HepG2 (cell line): ENCODE measurements at regions not wholly inside any gene's neighbourhood (a gene's known extent, or its start where the extent isn't known, plus 50 kb on each side); places are given as distances from the start of the nearest gene placed in this dataset.
A peak's percentile ranks its signal among the peaks of the same experiment; 100 is the strongest.
"Not testable (repeated sequence)": the region's sequence is repeated elsewhere in the genome, so short reads cannot be mapped to it uniquely, and the experiment has no call there.

ENCODE experiments used
- ARNTL ChIP-seq: sonication (generic); formaldehyde crosslinking; IDR thresholded peaks from 2 replicates; pipeline ENCODE4 v1.4.0; 2020; ENCODE audit warnings: mild to moderate bottlenecking, missing genetic modification reagents
- BRD4 ChIP-seq: sonication (generic); formaldehyde crosslinking; IDR thresholded peaks from 2 replicates; pipeline ENCODE4 v1.4.0; 2020; ENCODE audit warnings: missing genetic modification reagents
- DDIT3 ChIP-seq: sonication (generic); formaldehyde crosslinking; IDR thresholded peaks from 2 replicates; pipeline ENCODE4 v1.4.0; 2020; ENCODE audit warnings: mild to moderate bottlenecking, missing genetic modification reagents
- FOXK2 ChIP-seq: fragments of 450-650 bp; IDR thresholded peaks from 2 replicates; pipeline ENCODE4 v1.6.1; 2016
- FOXO1 ChIP-seq: sonication (generic); formaldehyde crosslinking; IDR thresholded peaks from 2 replicates; pipeline ENCODE4 v1.4.0; 2020; ENCODE audit warnings: missing genetic modification reagents
- FOXP1 ChIP-seq, 2 experiments: fragments of 450-650 bp in 1 of 2; IDR thresholded peaks; 2 replicates each; pipeline ENCODE4 v1.6.1; 2017 to 2018; ENCODE audit warnings: antibody characterized with exemption in 1 of 2
- IRF2 ChIP-seq: IDR thresholded peaks from 2 replicates; pipeline ENCODE4 v1.6.1; 2018; ENCODE audit warnings: missing genetic modification reagents, missing compliant biosample characterization
- IRF9 ChIP-seq: sonication (generic); formaldehyde crosslinking; IDR thresholded peaks from 2 replicates; pipeline ENCODE4 v1.8.0; 2022; ENCODE audit warnings: missing genetic modification reagents, mild to moderate bottlenecking, borderline replicate concordance
- MAX ChIP-seq: IDR thresholded peaks from 2 replicates; pipeline ENCODE4 v1.6.1; 2012; ENCODE audit warnings: inconsistent platforms
- RXRA ChIP-seq: sonication (generic); formaldehyde crosslinking; IDR thresholded peaks from 2 replicates; pipeline ENCODE4 v1.5.1; 2020; ENCODE audit warnings: missing genetic modification reagents
- TARDBP ChIP-seq: sonication (generic); formaldehyde crosslinking; IDR thresholded peaks from 2 replicates; pipeline ENCODE4 v1.8.0; 2022; ENCODE audit warnings: mild to moderate bottlenecking, missing genetic modification reagents
- TEAD3 ChIP-seq: optimal IDR thresholded peaks from 2 replicates; pipeline ENCODE3; 2016; ENCODE audit warnings: borderline replicate concordance
- ZBTB3 ChIP-seq: sonication (generic); formaldehyde crosslinking; IDR thresholded peaks from 2 replicates; pipeline ENCODE4 v1.4.0; 2020; ENCODE audit warnings: low read depth, mild to moderate bottlenecking, moderate library complexity, missing genetic modification reagents, borderline replicate concordance
- ZFP36L1 ChIP-seq: sonication (generic); formaldehyde crosslinking; IDR thresholded peaks from 2 replicates; pipeline ENCODE4 v1.8.0; 2022; ENCODE audit warnings: mild to moderate bottlenecking, missing genetic modification reagents, moderate library complexity
- ZNF343 ChIP-seq: sonication (generic); formaldehyde crosslinking; IDR thresholded peaks from 2 replicates; pipeline ENCODE4 v1.4.0; 2020; ENCODE audit warnings: mild to moderate bottlenecking, missing genetic modification reagents
- ZNF574 ChIP-seq: sonication (generic); formaldehyde crosslinking; IDR thresholded peaks from 2 replicates; pipeline ENCODE4 v1.4.0; 2020; ENCODE audit warnings: missing genetic modification reagents
- ZNF609 ChIP-seq: sonication (generic); formaldehyde crosslinking; IDR thresholded peaks from 2 replicates; pipeline ENCODE4 v1.4.0; 2020; ENCODE audit warnings: mild to moderate bottlenecking, missing genetic modification reagents, borderline replicate concordance
- ZNF790 ChIP-seq: sonication (generic); formaldehyde crosslinking; IDR thresholded peaks from 2 replicates; pipeline ENCODE4 v1.8.0; 2022; ENCODE audit warnings: missing genetic modification reagents, mild to moderate bottlenecking, borderline replicate concordance
- ZNF878 ChIP-seq: sonication (generic); formaldehyde crosslinking; IDR thresholded peaks from 2 replicates; pipeline ENCODE4 v1.8.1; 2023; ENCODE audit warnings: mild to moderate bottlenecking, missing genetic modification reagents, moderate library complexity
- ZSCAN21 ChIP-seq: sonication (generic); formaldehyde crosslinking; IDR thresholded peaks from 2 replicates; pipeline ENCODE4 v1.8.0; 2022; ENCODE audit warnings: mild to moderate bottlenecking, missing genetic modification reagents, moderate library complexity, borderline replicate concordance
- ZZZ3 ChIP-seq: sonication (generic); formaldehyde crosslinking; IDR thresholded peaks from 2 replicates; pipeline ENCODE4 v1.4.0; 2020; ENCODE audit warnings: missing genetic modification reagents, mild to moderate bottlenecking, borderline replicate concordance

GRCh38 chr1:86805898-86806519 lies 101.6 kb downstream of the SH3GLB1 start (continued):
- TF ChIP-seq TEAD3 (CRISPR knock-in tag) (peak; percentile 69), ZNF574 (CRISPR knock-in tag) (peak; percentile 79), ZFP36L1 (CRISPR knock-in tag) (0 out of 2 replicates have a peak, but pooled peaks have one; percentile 37), FOXK2 (0 out of 2 replicates have a peak, but pooled peaks have one; percentile 9), ZZZ3 (peak; percentile 63; the same call in 1 of the 2 replicates), ZNF609 (CRISPR knock-in tag) (peak; percentile 92), IRF9 (CRISPR knock-in tag) (0 out of 2 replicates have a peak, but pooled peaks have one; percentile 38), FOXP1 (CRISPR knock-in tag; IDR thresholded peaks at IDR 0.05) (peak; percentile 93), ARNTL (CRISPR knock-in tag) (peak; percentile 71; the same call in 1 of the 2 replicates), ZNF790 (CRISPR knock-in tag) (0 out of 2 replicates have a peak, but pooled peaks have one; percentile 37), MAX (peak; percentile 53; the same call in 1 of the 2 replicates), FOXO1 (peak; percentile 95), ZSCAN21 (CRISPR knock-in tag) (peak; percentile 83), BRD4 (CRISPR knock-in tag) (peak; percentile 56; the same call in 1 of the 2 replicates), DDIT3 (CRISPR knock-in tag) (peak; percentile 92), TARDBP (CRISPR knock-in tag) (peak; percentile 86), IRF2 (CRISPR knock-in tag) (peak; percentile 75; the same call in 1 of the 2 replicates), ZBTB3 (CRISPR knock-in tag) (peak; percentile 86; the same call in 1 of the 2 replicates), ZNF878 (CRISPR knock-in tag) (peak; percentile 83; the same call in 1 of the 2 replicates), RXRA (peak; percentile 92), ZNF343 (0 out of 2 replicates have a peak, but pooled peaks have one; percentile 48)
- TF ChIP-seq FOXP1 (IDR thresholded peaks at IDR 0.05), result not testable (repeated sequence)
